H1 (cell line): ENCODE measurements at regions not wholly inside any gene's neighbourhood (a gene's known extent, or its start where the extent isn't known, plus 50 kb on each side); places are given as distances from the start of the nearest gene placed in this dataset.

ENCODE experiments used
- GTF2F1 ChIP-seq: IDR thresholded peaks from 2 replicates; pipeline ENCODE4 v1.6.1; 2012; ENCODE audit warnings: low read depth, low read length, improper control_type of control experiment, borderline replicate concordance
- RBBP5 ChIP-seq: IDR thresholded peaks from 2 replicates; pipeline ENCODE4 v1.7.1; 2012; ENCODE audit warnings: low read depth, mild to moderate bottlenecking, inconsistent platforms, low read length, moderate library complexity, borderline replicate concordance
- RFX5 ChIP-seq: IDR thresholded peaks from 2 replicates; pipeline ENCODE4 v1.6.1; 2011; ENCODE audit warnings: low read depth, low read length, improper control_type of control experiment, borderline replicate concordance
- SP4 ChIP-seq: IDR thresholded peaks from 2 replicates; pipeline ENCODE4 v1.6.1; 2012; ENCODE audit warnings: low read length, inconsistent platforms

DNA sequence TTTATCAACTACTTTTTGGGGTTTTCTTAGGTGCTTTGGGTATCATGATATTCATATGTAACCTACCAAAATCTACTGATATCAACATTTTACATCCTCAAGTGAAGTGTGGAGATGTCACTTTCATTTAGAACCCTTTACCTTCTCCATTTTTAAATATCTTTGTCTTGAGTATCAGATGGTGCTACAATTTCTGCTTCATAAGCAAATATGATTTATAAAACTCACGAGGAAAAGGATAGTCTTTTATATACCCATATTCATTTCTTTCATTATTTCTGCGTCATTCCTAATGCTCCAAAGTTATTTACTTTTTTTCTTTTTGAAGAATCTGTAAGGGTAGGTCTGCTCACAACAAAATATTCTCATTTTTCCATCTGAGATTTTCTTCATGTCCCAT lies 991.7 kb downstream of the CDH11 start (continued):
- TF ChIP-seq SP4 (no peak), GTF2F1 (no peak), RFX5 (no peak), RBBP5 (no peak)
